ENCODE measurements at regions not wholly inside any gene's neighbourhood (a gene's known extent, or its start where the extent isn't known, plus 50 kb on each side); places are given as distances from the start of the nearest gene placed in this dataset.

DNA sequence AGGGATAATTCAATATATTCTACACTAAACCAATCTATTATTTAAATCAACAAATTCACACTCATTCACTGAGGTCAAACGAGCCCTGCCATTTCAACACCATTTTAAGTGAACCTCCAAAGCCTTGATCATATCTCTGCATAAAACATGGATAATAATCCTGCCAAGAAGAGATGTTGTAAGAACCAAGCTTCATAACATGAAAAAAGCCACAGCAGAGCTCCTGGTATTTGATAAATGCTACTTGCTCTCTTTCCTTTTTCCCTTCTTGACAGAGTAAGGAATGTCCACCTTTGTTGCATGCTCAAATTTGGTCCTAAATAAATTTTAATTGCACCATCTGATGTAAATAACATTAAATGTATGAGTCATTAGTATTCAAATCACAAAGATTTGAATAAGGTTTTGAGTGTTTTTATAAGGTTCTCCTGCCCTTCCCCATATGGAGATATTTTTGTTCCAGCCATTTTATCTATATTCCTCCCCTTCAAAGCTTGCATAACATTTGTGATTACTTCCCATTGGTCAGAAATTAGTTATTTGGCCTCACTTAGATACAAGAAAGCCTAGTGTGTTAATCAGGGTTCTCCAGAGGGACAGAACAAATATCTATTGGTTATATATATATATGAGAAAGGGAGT, 318.8 kb downstream of the RND3 start:
- H3K27me3 ChIP-seq (ENCODE audit: control insufficient read depth, insufficient read depth, low read length): no peaks in the 10 kb centered on the region
- peaks cover 4% of the 10 kb centered on the region for H3K9me3 ChIP-seq (ENCODE audit: control insufficient read depth, insufficient read depth, low read length)
- WGBS (ENCODE audit: insufficient coverage): 56% methylated on average over 1 of the region's 1 CpG
- Mint-ChIP-seq H3K27me3 (ENCODE audit: low read depth in 2 of 2) (no peaks in the 10 kb centered on the region), H3K9me3 (peaks cover 14% of the 10 kb centered on the region in 2 donors), H3K27ac (no peak overlapping the region), H3K4me3 (no peak overlapping the region), H3K4me1 (no peaks in the 10 kb centered on the region), H3K36me3 (no peaks in the 10 kb centered on the region)
- ATAC-seq (no peak), DNase-seq (no peak)
- no peaks in the 10 kb centered on the region for H3K4me1 ChIP-seq (ENCODE audit: control insufficient read depth, insufficient read depth, low read length)
- intact Hi-C loops (cut with micrococcal nuclease): no loop called here
- no peaks in the 10 kb centered on the region for H3K36me3 ChIP-seq (ENCODE audit: control insufficient read depth, insufficient read depth, low read length)
- H3K27ac ChIP-seq (ENCODE audit: low read length): no peak overlapping the region
- TF ChIP-seq, protein P1, sequence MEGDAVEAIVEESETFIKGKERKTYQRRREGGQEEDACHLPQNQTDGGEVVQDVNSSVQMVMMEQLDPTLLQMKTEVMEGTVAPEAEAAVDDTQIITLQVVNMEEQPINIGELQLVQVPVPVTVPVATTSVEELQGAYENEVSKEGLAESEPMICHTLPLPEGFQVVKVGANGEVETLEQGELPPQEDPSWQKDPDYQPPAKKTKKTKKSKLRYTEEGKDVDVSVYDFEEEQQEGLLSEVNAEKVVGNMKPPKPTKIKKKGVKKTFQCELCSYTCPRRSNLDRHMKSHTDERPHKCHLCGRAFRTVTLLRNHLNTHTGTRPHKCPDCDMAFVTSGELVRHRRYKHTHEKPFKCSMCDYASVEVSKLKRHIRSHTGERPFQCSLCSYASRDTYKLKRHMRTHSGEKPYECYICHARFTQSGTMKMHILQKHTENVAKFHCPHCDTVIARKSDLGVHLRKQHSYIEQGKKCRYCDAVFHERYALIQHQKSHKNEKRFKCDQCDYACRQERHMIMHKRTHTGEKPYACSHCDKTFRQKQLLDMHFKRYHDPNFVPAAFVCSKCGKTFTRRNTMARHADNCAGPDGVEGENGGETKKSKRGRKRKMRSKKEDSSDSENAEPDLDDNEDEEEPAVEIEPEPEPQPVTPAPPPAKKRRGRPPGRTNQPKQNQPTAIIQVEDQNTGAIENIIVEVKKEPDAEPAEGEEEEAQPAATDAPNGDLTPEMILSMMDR (IDR thresholded peaks at IDR 0.05): no peak
- H3K4me3 ChIP-seq (ENCODE audit: low read length): no peak overlapping the region

DNA sequence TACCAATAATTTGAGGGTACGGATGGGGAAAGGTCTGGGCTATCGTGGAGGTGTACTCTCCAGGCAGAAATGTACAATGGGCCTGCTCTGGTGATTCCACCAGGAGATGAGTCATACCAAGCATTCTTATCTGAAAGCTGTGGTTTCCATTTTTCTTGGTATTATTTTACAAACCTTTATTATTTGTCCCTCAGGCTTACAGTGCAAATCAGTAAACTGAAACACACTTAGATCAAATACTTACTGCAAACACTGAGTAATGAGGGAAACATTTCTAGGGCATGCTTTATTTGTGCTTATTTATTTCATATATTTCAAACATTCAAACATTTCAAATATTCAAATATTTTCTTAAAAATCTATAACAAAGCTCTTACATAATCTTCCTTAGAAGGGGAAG, 319.8 kb downstream of the RND3 start:
- Mint-ChIP-seq H3K36me3 (no peaks in the 10 kb centered on the region), H3K9me3 (peaks cover 14 to 22% of the 10 kb centered on the region in 2 donors), H3K27me3 (ENCODE audit: low read depth in 2 of 2) (no peaks in the 10 kb centered on the region), H3K4me1 (no peaks in the 10 kb centered on the region), H3K27ac (no peak overlapping the region), H3K4me3 (no peak overlapping the region)
- no peaks in the 10 kb centered on the region for H3K36me3 ChIP-seq (ENCODE audit: control insufficient read depth, insufficient read depth, low read length)
- H3K9me3 ChIP-seq (ENCODE audit: control insufficient read depth, insufficient read depth, low read length): peaks cover 4% of the 10 kb centered on the region
- no peaks in the 10 kb centered on the region for H3K27me3 ChIP-seq (ENCODE audit: control insufficient read depth, insufficient read depth, low read length)
- intact Hi-C loops (cut with micrococcal nuclease): no loop called here
- ATAC-seq (no peak), DNase-seq (no peak)
- WGBS (ENCODE audit: insufficient coverage): 96% methylated on average over 2 of the region's 2 CpGs
- H3K27ac ChIP-seq (ENCODE audit: low read length): no peak overlapping the region
- no peaks in the 10 kb centered on the region for H3K4me1 ChIP-seq (ENCODE audit: control insufficient read depth, insufficient read depth, low read length)
- no peak overlapping the region for H3K4me3 ChIP-seq (ENCODE audit: low read length)
- TF ChIP-seq, protein P1 (IDR thresholded peaks at IDR 0.05): no peak

DNA sequence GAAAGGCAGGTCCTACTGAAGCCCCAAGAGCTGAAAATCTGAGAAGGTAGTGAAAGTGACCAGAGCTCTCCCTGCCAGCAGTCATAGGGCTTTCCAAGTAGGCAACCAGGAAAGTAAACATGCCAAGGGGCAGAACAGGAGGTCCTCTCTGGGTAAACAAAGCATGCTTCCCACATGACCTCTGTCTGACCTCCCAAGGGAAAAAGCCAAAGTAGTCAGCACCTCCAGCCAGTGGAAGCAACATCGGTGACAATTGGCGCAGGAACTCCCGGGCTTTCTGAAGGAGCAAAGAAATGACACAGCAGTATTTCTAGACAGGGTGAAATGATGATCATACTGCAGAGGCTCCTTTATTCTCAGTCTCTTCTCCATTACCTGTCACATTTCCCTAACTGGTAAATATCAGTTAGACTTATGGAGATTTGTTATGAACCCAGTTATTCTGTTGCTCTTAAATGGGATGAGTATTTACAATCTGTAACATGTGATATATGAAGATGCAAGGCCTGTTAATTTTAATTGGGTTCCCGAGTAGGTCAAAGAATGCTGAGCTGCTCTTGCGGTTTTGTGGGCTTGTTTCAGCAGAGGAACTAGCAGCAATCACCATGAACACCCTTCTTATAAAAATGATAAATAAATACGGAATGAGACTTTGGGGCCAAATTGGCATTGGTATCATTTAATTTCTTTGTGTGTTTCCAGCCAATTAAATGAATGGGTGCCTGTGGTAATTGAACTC, 321.0 kb downstream of the RND3 start:
- Histone ChIP-seq H3K27ac (ENCODE audit: low read length) (no peak overlapping the region), H3K4me1 (ENCODE audit: control insufficient read depth, insufficient read depth, low read length) (no peaks in the 10 kb centered on the region), H3K36me3 (ENCODE audit: control insufficient read depth, insufficient read depth, low read length) (no peaks in the 10 kb centered on the region), H3K9me3 (ENCODE audit: control insufficient read depth, insufficient read depth, low read length) (peaks cover 4% of the 10 kb centered on the region), H3K27me3 (ENCODE audit: control insufficient read depth, insufficient read depth, low read length) (no peaks in the 10 kb centered on the region), H3K4me3 (ENCODE audit: low read length) (no peak overlapping the region)
- Mint-ChIP-seq H3K9me3 (peaks cover 8 to 22% of the 10 kb centered on the region in 2 donors), H3K4me1 (no peaks in the 10 kb centered on the region), H3K27me3 (ENCODE audit: low read depth in 2 of 2) (no peaks in the 10 kb centered on the region), H3K27ac (no peak overlapping the region), H3K4me3 (no peak overlapping the region), H3K36me3 (peaks cover 8% of the 10 kb centered on the region)
- TF ChIP-seq, protein P1 (IDR thresholded peaks at IDR 0.05): no peak
- DNase-seq (no peak), ATAC-seq (no peak)
- WGBS (ENCODE audit: insufficient coverage): 76% methylated on average over 5 of the region's 6 CpGs
- intact Hi-C loops (cut with micrococcal nuclease): no loop called here

DNA sequence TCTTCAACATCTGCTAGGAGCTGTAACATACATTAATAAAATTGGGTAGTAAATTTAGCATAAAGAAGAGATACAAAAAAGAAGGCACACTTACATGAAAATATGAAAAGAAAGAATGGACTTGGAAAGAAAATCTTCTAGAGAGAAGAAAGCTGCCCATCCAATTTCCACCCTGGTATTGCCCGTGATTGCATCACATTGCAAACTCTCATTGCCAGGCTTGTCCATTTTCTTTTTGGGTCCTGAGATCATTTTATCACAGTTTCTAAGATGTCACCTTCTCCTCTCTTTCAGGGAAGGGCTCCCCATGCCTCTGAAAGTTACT, 321.5 kb downstream of the RND3 start:
- H3K4me3 ChIP-seq (ENCODE audit: low read length): no peak overlapping the region
- ATAC-seq (no peak), DNase-seq (no peak)
- no peaks in the 10 kb centered on the region for H3K36me3 ChIP-seq (ENCODE audit: control insufficient read depth, insufficient read depth, low read length)
- no peaks in the 10 kb centered on the region for H3K27me3 ChIP-seq (ENCODE audit: control insufficient read depth, insufficient read depth, low read length)
- intact Hi-C loops (cut with micrococcal nuclease): no loop called here
- WGBS (ENCODE audit: insufficient coverage): 82% methylated on average over 1 of the region's 1 CpG
- H3K27ac Mint-ChIP-seq: no peak overlapping the region
- no peaks in the 10 kb centered on the region for H3K4me1 ChIP-seq (ENCODE audit: control insufficient read depth, insufficient read depth, low read length)
- H3K4me1 Mint-ChIP-seq: no peaks in the 10 kb centered on the region
- no peaks in the 10 kb centered on the region for H3K27me3 Mint-ChIP-seq (ENCODE audit: low read depth in 2 of 2)
- H3K4me3 Mint-ChIP-seq: no peak overlapping the region
- TF ChIP-seq, protein P1 (IDR thresholded peaks at IDR 0.05): no peak
- peaks cover 14% of the 10 kb centered on the region for H3K36me3 Mint-ChIP-seq
- H3K9me3 ChIP-seq (ENCODE audit: control insufficient read depth, insufficient read depth, low read length): peaks cover 4% of the 10 kb centered on the region
- H3K9me3 Mint-ChIP-seq: peaks cover 10 to 21% of the 10 kb centered on the region in 2 donors
- no peak overlapping the region for H3K27ac ChIP-seq (ENCODE audit: low read length)
